ENCODE measurements at regions not wholly inside any gene's neighbourhood (a gene's known extent, or its start where the extent isn't known, plus 50 kb on each side); places are given as distances from the start of the nearest gene placed in this dataset.

- TF ChIP-seq CTCF (IDR thresholded peaks at IDR 0.05; ENCODE audit: poor library complexity): no peak
- no peak for TF ChIP-seq EZH2 (IDR thresholded peaks at IDR 0.05; ENCODE audit: borderline replicate concordance)
- no peak for TF ChIP-seq EZH2phosphoT487 (IDR thresholded peaks at IDR 0.05; ENCODE audit: low read depth, severe bottlenecking, unreplicated experiment)
Observed at GRCh38 chr4:151931563-151931962, 170.8 kb upstream of the GATB start.

Data from hepatocyte (in vitro differentiated cells).